GM12878 (cell line): ENCODE measurements at regions not wholly inside any gene's neighbourhood (a gene's known extent, or its start where the extent isn't known, plus 50 kb on each side); places are given as distances from the start of the nearest gene placed in this dataset.

Experiments used
- ATAC-seq: fragments of 200-7000 bp; cut with Tn5 transposase; 3 replicates; pipeline ENCODE4 v1.9.1; 2020; ENCODE audit warnings: mild to moderate bottlenecking, moderate library complexity
- BruUV-seq: library from RNA; stranded (reverse); fragments of 400-500 nt; replicated peaks from 2 replicates; lab custom pipeline; 2021; lab: Mats Ljungman, UMichigan
- CTCF ChIA-PET: fragments of 300-600 bp; sonication (Branson Sonifier 250); formaldehyde crosslinking; extraction: SDS; loops from one replicate; lab custom pipeline; 2021; ENCODE audit warnings: inconsistent platforms; lab: Yijun Ruan, JAX
- POLR2A ChIA-PET: fragments of 350-600 bp; formaldehyde crosslinking; extraction: SDS; loops from one replicate; lab custom pipeline; 2021; ENCODE audit warnings: inconsistent platforms; lab: Charles Lee
- RAD21 ChIA-PET: fragments of 300-600 bp; sonication (Branson Sonifier 250); formaldehyde crosslinking; loops from one replicate; lab custom pipeline; 2023; ENCODE audit warnings: antibody characterized with exemption; ENCODE audit not compliant: unreplicated experiment; lab: Charles Lee
- SMC1A ChIA-PET: fragments of 300-600 bp; sonication (Branson Sonifier 250); formaldehyde crosslinking; loops from one replicate; lab custom pipeline; 2023; ENCODE audit not compliant: unreplicated experiment, uncharacterized antibody; lab: Charles Lee
- DNase-seq: peaks from one replicate; pipeline ENCODE4 v3.0.0-alpha.2; 2011; ENCODE audit warnings: low read depth, low spot score
- FAIRE-seq: peaks from 3 replicates; lab custom pipeline; 2011; peaks lifted over from hg19 to GRCh38; lab: Jason Lieb, UNC
- H2AFZ ChIP-seq: 2 replicates; pipeline ENCODE4 v1.6.0; 2011; ENCODE audit warnings: low read depth, low read length, control low read depth; ENCODE audit not compliant: control insufficient read depth
- H3K27ac ChIP-seq: 2 replicates; pipeline ENCODE4 v1.5.1; 2011; ENCODE audit warnings: control low read depth; ENCODE audit not compliant: control insufficient read depth, insufficient read depth
- H3K27me3 ChIP-seq, 2 experiments: replicated peaks in 1 of 2; 2 replicates each; pipeline versions ENCODE4 v1.6.0 to v1.6.1; 2011; ENCODE audit warnings: low read length in 1 of 2; ENCODE audit not compliant: control insufficient read depth in 2 of 2, insufficient read depth in 2 of 2
- H3K36me3 ChIP-seq, 2 experiments: 2 replicates each; pipeline ENCODE4 v1.5.1; 2011; ENCODE audit warnings: low read length in 1 of 2; ENCODE audit not compliant: control insufficient read depth in 2 of 2, insufficient read depth in 2 of 2
- H3K4me1 ChIP-seq: 2 replicates; pipeline ENCODE4 v1.6.1; 2011; ENCODE audit warnings: mild to moderate bottlenecking, low read length, moderate library complexity, mixed read lengths; ENCODE audit not compliant: control insufficient read depth, insufficient read depth
- H3K4me2 ChIP-seq: 2 replicates; pipeline ENCODE4 v1.6.0; 2011; ENCODE audit warnings: control low read depth; ENCODE audit not compliant: control insufficient read depth, insufficient read depth
- H3K4me3 ChIP-seq: fragments of 200-600 bp; sonication (generic); 2 replicates; pipeline ENCODE4 v1.5.1; 2016
- H3K79me2 ChIP-seq: 2 replicates; pipeline ENCODE4 v1.6.0; 2011; ENCODE audit warnings: low read length; ENCODE audit not compliant: control insufficient read depth, insufficient read depth
- H3K9ac ChIP-seq: 2 replicates; pipeline ENCODE4 v1.8.0; 2011; ENCODE audit warnings: low read length, control low read depth, mixed read lengths; ENCODE audit not compliant: control insufficient read depth, insufficient read depth
- H3K9me3 ChIP-seq: replicated peaks from 3 replicates; pipeline ENCODE4 v1.5.1; 2011; ENCODE audit warnings: mild to moderate bottlenecking, low read length; ENCODE audit not compliant: control insufficient read depth, insufficient read depth
- H4K20me1 ChIP-seq: 2 replicates; pipeline ENCODE4 v1.6.0; 2011; ENCODE audit not compliant: control insufficient read depth, insufficient read depth
- CREB1 ChIP-seq: IDR thresholded peaks from 2 replicates; pipeline ENCODE4 v1.6.1; 2012; ENCODE audit warnings: low read depth, mild to moderate bottlenecking, inconsistent platforms
- IRF4 ChIP-seq: IDR thresholded peaks from 2 replicates; pipeline ENCODE4 v1.6.1; 2011; ENCODE audit warnings: low read depth, low read length
- NR2F1 ChIP-seq: fragments of 450-650 bp; conservative IDR thresholded peaks from 2 replicates; pipeline ENCODE4 v1.6.1; 2017; ENCODE audit warnings: mild to moderate bottlenecking
- POLR2AphosphoS2 ChIP-seq: IDR thresholded peaks from 2 replicates; pipeline ENCODE4 v1.6.1; 2011; ENCODE audit warnings: low read depth, mild to moderate bottlenecking, low read length, improper control_type of control experiment, moderate library complexity
- WRNIP1 ChIP-seq: IDR thresholded peaks from 2 replicates; pipeline ENCODE4 v1.6.1; 2011; ENCODE audit warnings: low read depth, low read length, improper control_type of control experiment, borderline replicate concordance
- YBX1 ChIP-seq: fragments of 450-650 bp; IDR thresholded peaks from 2 replicates; pipeline ENCODE4 v1.6.1; 2016; ENCODE audit warnings: antibody characterized with exemption
- ZNF274 ChIP-seq: IDR thresholded peaks from one replicate; pipeline ENCODE4 v1.8.0; 2011; ENCODE audit not compliant: insufficient read length, insufficient read depth
- WGBS: methylation state at CpG from one replicate; pipeline ENCODE4 v1.1.6; 2016; ENCODE audit warnings: low lambda C conversion rate; ENCODE audit not compliant: insufficient replicate concordance, insufficient coverage; ENCODE audit errors: missing lambda C conversion rate; 5-methylcytosine and 5-hydroxymethylcytosine counted together
- in situ Hi-C: fragments of 300-500 bp; cut with MboI; formaldehyde crosslinking; loops from 9 replicates; pipeline ENCODE4 v1.14.3; 2018; ENCODE audit warnings: mixed read lengths
- intact Hi-C: fragments of 100-400 bp; cut with micrococcal nuclease; formaldehyde crosslinking; loops from one replicate; pipeline ENCODE4 v1.14.2; 2022; ENCODE audit not compliant: unreplicated experiment
- TF ChIP-seq, protein P1 (sequence below): IDR thresholded peaks from 2 replicates; pipeline ENCODE4 v1.6.1; 2012; ENCODE audit warnings: low read depth, low read length, improper control_type of control experiment
- TF ChIP-seq, protein P2 (sequence below): fragments of 450-650 bp; IDR thresholded peaks from 2 replicates; pipeline ENCODE4 v1.6.1; 2017; ENCODE audit warnings: antibody characterized with exemption, mild to moderate bottlenecking, moderate library complexity
- TF ChIP-seq, protein P3 (sequence below): fragments of 450-650 bp; IDR thresholded peaks from 2 replicates; pipeline ENCODE4 v1.6.1; 2018; ENCODE audit warnings: borderline replicate concordance, mild to moderate bottlenecking; ENCODE audit not compliant: partially characterized antibody
- TF ChIP-seq, protein P4 (sequence below): fragments of 150-350 bp; IDR thresholded peaks from 2 replicates; pipeline ENCODE4 v1.6.1; 2016; ENCODE audit warnings: low read depth, low read length
- TF ChIP-seq, protein P5 (sequence below): IDR thresholded peaks from 2 replicates; pipeline ENCODE4 v1.6.1; 2012; ENCODE audit warnings: low read length, inconsistent platforms

DNA sequence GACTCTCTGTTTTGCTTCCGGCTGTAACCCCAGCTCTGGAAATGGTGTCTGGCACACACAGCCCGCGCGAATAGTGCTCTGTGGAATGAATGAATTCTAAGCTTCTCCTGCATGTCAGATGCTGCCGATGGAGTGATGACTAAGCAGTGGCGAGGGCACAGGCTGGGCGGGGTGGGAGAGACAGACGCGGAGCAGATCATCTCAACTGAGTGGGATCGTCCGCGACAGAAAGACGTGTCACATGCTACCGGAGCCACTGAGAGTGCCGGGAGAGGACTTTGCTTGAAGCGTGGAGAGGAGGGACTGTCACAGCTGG, 334.5 kb downstream of the CTTN start:
- Histone ChIP-seq H3K36me3 (no peaks in the 10 kb centered on the region), H3K4me3 (no peak overlapping the region), H3K4me2 (no peak overlapping the region), H3K9me3 (no peaks in the 10 kb centered on the region; the same call in 2 of the 3 replicates), H3K79me2 (no peaks in the 10 kb centered on the region), H3K9ac (no peak overlapping the region), H3K27me3 (no peaks in the 10 kb centered on the region; a peak in 1 of 4 replicates), H3K4me1 (no peaks in the 10 kb centered on the region), H3K27ac (no peak overlapping the region), H2AFZ (no peak overlapping the region), H4K20me1 (no peaks in the 10 kb centered on the region)
- WGBS, result 66% methylated on average over 16 of the region's 16 CpGs
- intact Hi-C loops, result no loop called here
- no peak for DNase-seq
- no TSS peak for BruUV-seq
- ChIA-PET CTCF (no interaction called here), RAD21 (no interaction called here), SMC1A (no interaction called here), POLR2A (no interaction called here)
- FAIRE-seq, result no peak
- no peak for ATAC-seq
- in situ Hi-C loops, result no loop called here
- TF ChIP-seq, protein P1, sequence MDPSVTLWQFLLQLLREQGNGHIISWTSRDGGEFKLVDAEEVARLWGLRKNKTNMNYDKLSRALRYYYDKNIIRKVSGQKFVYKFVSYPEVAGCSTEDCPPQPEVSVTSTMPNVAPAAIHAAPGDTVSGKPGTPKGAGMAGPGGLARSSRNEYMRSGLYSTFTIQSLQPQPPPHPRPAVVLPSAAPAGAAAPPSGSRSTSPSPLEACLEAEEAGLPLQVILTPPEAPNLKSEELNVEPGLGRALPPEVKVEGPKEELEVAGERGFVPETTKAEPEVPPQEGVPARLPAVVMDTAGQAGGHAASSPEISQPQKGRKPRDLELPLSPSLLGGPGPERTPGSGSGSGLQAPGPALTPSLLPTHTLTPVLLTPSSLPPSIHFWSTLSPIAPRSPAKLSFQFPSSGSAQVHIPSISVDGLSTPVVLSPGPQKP, result no peak
- TF ChIP-seq, protein P2, sequence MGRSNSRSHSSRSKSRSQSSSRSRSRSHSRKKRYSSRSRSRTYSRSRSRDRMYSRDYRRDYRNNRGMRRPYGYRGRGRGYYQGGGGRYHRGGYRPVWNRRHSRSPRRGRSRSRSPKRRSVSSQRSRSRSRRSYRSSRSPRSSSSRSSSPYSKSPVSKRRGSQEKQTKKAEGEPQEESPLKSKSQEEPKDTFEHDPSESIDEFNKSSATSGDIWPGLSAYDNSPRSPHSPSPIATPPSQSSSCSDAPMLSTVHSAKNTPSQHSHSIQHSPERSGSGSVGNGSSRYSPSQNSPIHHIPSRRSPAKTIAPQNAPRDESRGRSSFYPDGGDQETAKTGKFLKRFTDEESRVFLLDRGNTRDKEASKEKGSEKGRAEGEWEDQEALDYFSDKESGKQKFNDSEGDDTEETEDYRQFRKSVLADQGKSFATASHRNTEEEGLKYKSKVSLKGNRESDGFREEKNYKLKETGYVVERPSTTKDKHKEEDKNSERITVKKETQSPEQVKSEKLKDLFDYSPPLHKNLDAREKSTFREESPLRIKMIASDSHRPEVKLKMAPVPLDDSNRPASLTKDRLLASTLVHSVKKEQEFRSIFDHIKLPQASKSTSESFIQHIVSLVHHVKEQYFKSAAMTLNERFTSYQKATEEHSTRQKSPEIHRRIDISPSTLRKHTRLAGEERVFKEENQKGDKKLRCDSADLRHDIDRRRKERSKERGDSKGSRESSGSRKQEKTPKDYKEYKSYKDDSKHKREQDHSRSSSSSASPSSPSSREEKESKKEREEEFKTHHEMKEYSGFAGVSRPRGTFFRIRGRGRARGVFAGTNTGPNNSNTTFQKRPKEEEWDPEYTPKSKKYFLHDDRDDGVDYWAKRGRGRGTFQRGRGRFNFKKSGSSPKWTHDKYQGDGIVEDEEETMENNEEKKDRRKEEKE, result no peak
- TF ChIP-seq, protein P3, sequence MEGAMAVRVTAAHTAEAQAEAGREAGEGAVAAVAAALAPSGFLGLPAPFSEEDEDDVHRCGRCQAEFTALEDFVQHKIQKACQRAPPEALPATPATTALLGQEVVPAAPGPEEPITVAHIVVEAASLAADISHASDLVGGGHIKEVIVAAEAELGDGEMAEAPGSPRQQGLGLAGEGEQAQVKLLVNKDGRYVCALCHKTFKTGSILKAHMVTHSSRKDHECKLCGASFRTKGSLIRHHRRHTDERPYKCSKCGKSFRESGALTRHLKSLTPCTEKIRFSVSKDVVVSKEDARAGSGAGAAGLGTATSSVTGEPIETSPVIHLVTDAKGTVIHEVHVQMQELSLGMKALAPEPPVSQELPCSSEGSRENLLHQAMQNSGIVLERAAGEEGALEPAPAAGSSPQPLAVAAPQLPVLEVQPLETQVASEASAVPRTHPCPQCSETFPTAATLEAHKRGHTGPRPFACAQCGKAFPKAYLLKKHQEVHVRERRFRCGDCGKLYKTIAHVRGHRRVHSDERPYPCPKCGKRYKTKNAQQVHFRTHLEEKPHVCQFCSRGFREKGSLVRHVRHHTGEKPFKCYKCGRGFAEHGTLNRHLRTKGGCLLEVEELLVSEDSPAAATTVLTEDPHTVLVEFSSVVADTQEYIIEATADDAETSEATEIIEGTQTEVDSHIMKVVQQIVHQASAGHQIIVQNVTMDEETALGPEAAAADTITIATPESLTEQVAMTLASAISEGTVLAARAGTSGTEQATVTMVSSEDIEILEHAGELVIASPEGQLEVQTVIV, result no peak
- no peak for TF ChIP-seq WRNIP1
- no peak for TF ChIP-seq YBX1
- TF ChIP-seq, protein P4, sequence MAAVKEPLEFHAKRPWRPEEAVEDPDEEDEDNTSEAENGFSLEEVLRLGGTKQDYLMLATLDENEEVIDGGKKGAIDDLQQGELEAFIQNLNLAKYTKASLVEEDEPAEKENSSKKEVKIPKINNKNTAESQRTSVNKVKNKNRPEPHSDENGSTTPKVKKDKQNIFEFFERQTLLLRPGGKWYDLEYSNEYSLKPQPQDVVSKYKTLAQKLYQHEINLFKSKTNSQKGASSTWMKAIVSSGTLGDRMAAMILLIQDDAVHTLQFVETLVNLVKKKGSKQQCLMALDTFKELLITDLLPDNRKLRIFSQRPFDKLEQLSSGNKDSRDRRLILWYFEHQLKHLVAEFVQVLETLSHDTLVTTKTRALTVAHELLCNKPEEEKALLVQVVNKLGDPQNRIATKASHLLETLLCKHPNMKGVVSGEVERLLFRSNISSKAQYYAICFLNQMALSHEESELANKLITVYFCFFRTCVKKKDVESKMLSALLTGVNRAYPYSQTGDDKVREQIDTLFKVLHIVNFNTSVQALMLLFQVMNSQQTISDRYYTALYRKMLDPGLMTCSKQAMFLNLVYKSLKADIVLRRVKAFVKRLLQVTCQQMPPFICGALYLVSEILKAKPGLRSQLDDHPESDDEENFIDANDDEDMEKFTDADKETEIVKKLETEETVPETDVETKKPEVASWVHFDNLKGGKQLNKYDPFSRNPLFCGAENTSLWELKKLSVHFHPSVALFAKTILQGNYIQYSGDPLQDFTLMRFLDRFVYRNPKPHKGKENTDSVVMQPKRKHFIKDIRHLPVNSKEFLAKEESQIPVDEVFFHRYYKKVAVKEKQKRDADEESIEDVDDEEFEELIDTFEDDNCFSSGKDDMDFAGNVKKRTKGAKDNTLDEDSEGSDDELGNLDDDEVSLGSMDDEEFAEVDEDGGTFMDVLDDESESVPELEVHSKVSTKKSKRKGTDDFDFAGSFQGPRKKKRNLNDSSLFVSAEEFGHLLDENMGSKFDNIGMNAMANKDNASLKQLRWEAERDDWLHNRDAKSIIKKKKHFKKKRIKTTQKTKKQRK, result no peak
- no peak for TF ChIP-seq CREB1
- TF ChIP-seq NR2F1, result no peak
- TF ChIP-seq, protein P5, sequence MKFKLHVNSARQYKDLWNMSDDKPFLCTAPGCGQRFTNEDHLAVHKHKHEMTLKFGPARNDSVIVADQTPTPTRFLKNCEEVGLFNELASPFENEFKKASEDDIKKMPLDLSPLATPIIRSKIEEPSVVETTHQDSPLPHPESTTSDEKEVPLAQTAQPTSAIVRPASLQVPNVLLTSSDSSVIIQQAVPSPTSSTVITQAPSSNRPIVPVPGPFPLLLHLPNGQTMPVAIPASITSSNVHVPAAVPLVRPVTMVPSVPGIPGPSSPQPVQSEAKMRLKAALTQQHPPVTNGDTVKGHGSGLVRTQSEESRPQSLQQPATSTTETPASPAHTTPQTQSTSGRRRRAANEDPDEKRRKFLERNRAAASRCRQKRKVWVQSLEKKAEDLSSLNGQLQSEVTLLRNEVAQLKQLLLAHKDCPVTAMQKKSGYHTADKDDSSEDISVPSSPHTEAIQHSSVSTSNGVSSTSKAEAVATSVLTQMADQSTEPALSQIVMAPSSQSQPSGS, result no peak
- no peak for TF ChIP-seq IRF4
- TF ChIP-seq ZNF274, result no peak
- TF ChIP-seq POLR2AphosphoS2, result no peak
